H9 (cell line): ENCODE measurements at regions not wholly inside any gene's neighbourhood (a gene's known extent, or its start where the extent isn't known, plus 50 kb on each side); places are given as distances from the start of the nearest gene placed in this dataset.

ENCODE experiments used
- DNase-seq: peaks from one replicate; pipeline ENCODE4 v3.0.0-alpha.2; 2017
- H2AFZ ChIP-seq: one replicate; pipeline ENCODE4 v1.6.1; 2013; ENCODE audit warnings: mild to moderate bottlenecking, low read length, control low read depth, moderate library complexity
- H2AK5ac ChIP-seq: 2 replicates; pipeline ENCODE4 v1.6.1; 2013; ENCODE audit warnings: low read length, control low read depth, mixed read lengths; ENCODE audit not compliant: insufficient read length
- H2BK120ac ChIP-seq: one replicate; pipeline ENCODE4 v1.6.1; 2013; ENCODE audit warnings: low read depth, mild to moderate bottlenecking, low read length, control low read depth, inconsistent platforms; ENCODE audit not compliant: poor library complexity, severe bottlenecking
- H2BK12ac ChIP-seq: 2 replicates; pipeline ENCODE4 v1.6.1; 2013; ENCODE audit warnings: low read length, control low read depth, mixed read lengths, low read depth; ENCODE audit not compliant: insufficient read length
- H2BK15ac ChIP-seq: 2 replicates; pipeline ENCODE4 v1.6.1; 2013; ENCODE audit warnings: low read depth, low read length, control low read depth
- H2BK20ac ChIP-seq: one replicate; pipeline ENCODE4 v1.6.1; 2013; ENCODE audit warnings: low read depth, mild to moderate bottlenecking, low read length, control low read depth, inconsistent platforms; ENCODE audit not compliant: poor library complexity, severe bottlenecking
- H2BK5ac ChIP-seq: 2 replicates; pipeline ENCODE4 v1.6.1; 2013; ENCODE audit warnings: low read length, control low read depth, mixed read lengths; ENCODE audit not compliant: insufficient read length
- H3K14ac ChIP-seq: 2 replicates; pipeline ENCODE4 v1.6.1; 2013; ENCODE audit warnings: low read length, control low read depth; ENCODE audit not compliant: insufficient read depth
- H3K18ac ChIP-seq: 2 replicates; pipeline ENCODE4 v1.6.1; 2013; ENCODE audit warnings: low read depth, mild to moderate bottlenecking, mixed read lengths, low read length, control low read depth; ENCODE audit not compliant: insufficient read length
- H3K23ac ChIP-seq: 2 replicates; pipeline ENCODE4 v1.6.1; 2013; ENCODE audit warnings: low read length, control low read depth, mixed read lengths, low read depth; ENCODE audit not compliant: insufficient read length
- H3K23me2 ChIP-seq: 2 replicates; pipeline ENCODE4 v1.6.1; 2013; ENCODE audit warnings: low read depth, mild to moderate bottlenecking, mixed read lengths, low read length, control low read depth; ENCODE audit not compliant: insufficient read length, poor library complexity, severe bottlenecking
- H3K27ac ChIP-seq: 2 replicates; pipeline ENCODE4 v1.5.1; 2013; ENCODE audit warnings: low read length, control low read depth, mixed read lengths, low read depth; ENCODE audit not compliant: insufficient read length
- H3K27me3 ChIP-seq: 2 replicates; pipeline ENCODE4 v1.6.1; 2013; ENCODE audit warnings: low read length, control low read depth, inconsistent platforms; ENCODE audit not compliant: insufficient read depth
- H3K4ac ChIP-seq: 2 replicates; pipeline ENCODE4 v1.6.1; 2013; ENCODE audit warnings: low read depth, mild to moderate bottlenecking, control low read depth, inconsistent platforms, low read length, moderate library complexity
- H3K4me1 ChIP-seq: 2 replicates; pipeline ENCODE4 v1.6.1; 2013; ENCODE audit warnings: low read length, control low read depth, inconsistent platforms; ENCODE audit not compliant: insufficient read depth
- H3K4me2 ChIP-seq: 2 replicates; pipeline ENCODE4 v1.6.1; 2013; ENCODE audit warnings: low read length, control low read depth, mixed read lengths; ENCODE audit not compliant: insufficient read length, insufficient read depth
- H3K56ac ChIP-seq: 2 replicates; pipeline ENCODE4 v1.6.1; 2013; ENCODE audit warnings: low read depth, mild to moderate bottlenecking, mixed read lengths, low read length, control low read depth; ENCODE audit not compliant: insufficient read length
- H3K79me1 ChIP-seq: 2 replicates; pipeline ENCODE4 v1.6.1; 2013; ENCODE audit warnings: low read depth, mild to moderate bottlenecking, moderate library complexity, low read length, control low read depth, inconsistent platforms; ENCODE audit not compliant: insufficient read depth, poor library complexity, severe bottlenecking
- H3K79me2 ChIP-seq: 2 replicates; pipeline ENCODE4 v1.6.1; 2013; ENCODE audit warnings: low read length, control low read depth, inconsistent platforms; ENCODE audit not compliant: insufficient read depth
- H3K9ac ChIP-seq: 2 replicates; pipeline ENCODE4 v1.6.1; 2013; ENCODE audit warnings: low read length, control low read depth, mixed read lengths; ENCODE audit not compliant: insufficient read length; ENCODE audit errors: extremely low read depth
- H3K9me3 ChIP-seq: one replicate; pipeline ENCODE4 v1.6.1; 2013; ENCODE audit warnings: low read depth, low read length, inconsistent platforms; ENCODE audit not compliant: control insufficient read depth
- H3T11ph ChIP-seq: one replicate; pipeline ENCODE4 v1.6.1; 2013; ENCODE audit warnings: mild to moderate bottlenecking, low read length, control low read depth, inconsistent platforms
- H4K20me1 ChIP-seq: one replicate; pipeline ENCODE4 v1.6.1; 2013; ENCODE audit not compliant: control insufficient read depth, insufficient read length, insufficient read depth
- H4K5ac ChIP-seq: 2 replicates; pipeline ENCODE4 v1.6.1; 2013; ENCODE audit warnings: low read depth, mild to moderate bottlenecking, mixed read lengths, low read length, control low read depth; ENCODE audit not compliant: insufficient read length
- H4K8ac ChIP-seq: replicated peaks from 2 replicates; pipeline ENCODE4 v1.6.1; 2013; ENCODE audit warnings: low read length, control low read depth, mixed read lengths, low read depth; ENCODE audit not compliant: insufficient read length
- H4K91ac ChIP-seq: 2 replicates; pipeline ENCODE4 v1.6.1; 2013; ENCODE audit warnings: low read depth, mild to moderate bottlenecking, moderate library complexity, mixed read lengths, low read length, control low read depth; ENCODE audit not compliant: insufficient read length
- H3K27ac Mint-ChIP-seq, 3 experiments: 2 replicates in 2 of 3; 3 replicates in 1 of 3; pipeline ENCODE4 v1.8.0; 2020 to 2021; ENCODE audit warnings: mixed read lengths in 3 of 3, mild to moderate bottlenecking in 1 of 3, moderate library complexity in 1 of 3
- H3K27me3 Mint-ChIP-seq: 2 replicates; pipeline ENCODE4 v1.8.0; 2021; ENCODE audit warnings: low read depth, mild to moderate bottlenecking, moderate library complexity, mixed read lengths
- H3K36me3 Mint-ChIP-seq, 3 experiments: 2 replicates in 2 of 3; 3 replicates in 1 of 3; pipeline ENCODE4 v1.8.0; 2020 to 2021; ENCODE audit warnings: low read depth in 3 of 3, mixed read lengths in 3 of 3; ENCODE audit not compliant: insufficient read depth in 1 of 3
- H3K4me1 Mint-ChIP-seq, 2 experiments: 2 replicates each; pipeline ENCODE4 v1.8.0; 2020; ENCODE audit warnings: mixed read lengths in 2 of 2
- H3K4me3 Mint-ChIP-seq, 2 experiments: 2 replicates in 1 of 2; 3 replicates in 1 of 2; pipeline ENCODE4 v1.8.0; 2020 to 2021; ENCODE audit warnings: mild to moderate bottlenecking in 2 of 2, mixed read lengths in 2 of 2, moderate library complexity in 1 of 2
- H3K9me3 Mint-ChIP-seq, 2 experiments: 2 replicates in 1 of 2; 3 replicates in 1 of 2; pipeline ENCODE4 v1.8.0; 2020; ENCODE audit warnings: mild to moderate bottlenecking in 2 of 2, mixed read lengths in 2 of 2, moderate library complexity in 1 of 2
- CTCF ChIP-seq: fragments of 200-600 bp; sonication (generic); conservative IDR thresholded peaks from 3 replicates; pipeline ENCODE4 v1.8.0; 2021; ENCODE audit warnings: antibody characterized with exemption, mild to moderate bottlenecking
- WGBS: extraction: QIAGEN DNeasy Blood & Tissue Kit; methylation state at CpG from one replicate; pipeline ENCODE4 v1.1.7; 2013; ENCODE audit warnings: missing lambda C conversion rate, low lambda C conversion rate, mixed read lengths; ENCODE audit not compliant: insufficient read length; ENCODE audit errors: extremely low coverage; 5-methylcytosine and 5-hydroxymethylcytosine counted together

- no peak overlapping the region for H4K91ac ChIP-seq
Observed at GRCh38 chr10:128622706-128623105, 496.5 kb upstream of the MKI67 start.

More at GRCh38 chr10:128622706-128623105, 496.5 kb upstream of the MKI67 start:
- Mint-ChIP-seq H3K36me3 (peaks cover 2 to 4% (median 3%) of the 10 kb centered on the region in 3 experiments; a peak in 3 of 7 replicates), H3K27ac (peak overlapping the region in 1 of 3 experiments; percentile 22; a peak in 1 of 7 replicates), H3K27me3 (peaks cover 2% of the 10 kb centered on the region), H3K4me1 (peaks cover 34 to 38% of the 10 kb centered on the region in 2 experiments), H3K4me3 (no peak overlapping the region), H3K9me3 (no peaks in the 10 kb centered on the region; a peak in 2 of 5 replicates)
- H2BK15ac ChIP-seq = no peak overlapping the region
- no peak overlapping the region for H2BK20ac ChIP-seq
- no peak for TF ChIP-seq CTCF
- H3K4me2 ChIP-seq = no peak overlapping the region
- H3K23me2 ChIP-seq = no peaks in the 10 kb centered on the region
- WGBS = no CpG with 5 or more reads among the region's 8 CpGs
- H4K20me1 ChIP-seq = no peaks in the 10 kb centered on the region
- H2BK120ac ChIP-seq = no peak overlapping the region
- H3K27ac ChIP-seq = no peak overlapping the region
- no peak overlapping the region for H4K5ac ChIP-seq
- no peak overlapping the region for H3K9ac ChIP-seq
- no peak overlapping the region for H3K23ac ChIP-seq
- H3K27me3 ChIP-seq = no peaks in the 10 kb centered on the region; the same call in 1 of the 2 replicates
- H3K9me3 ChIP-seq = no peaks in the 10 kb centered on the region
- no peak overlapping the region for H3K4ac ChIP-seq
- H4K8ac ChIP-seq = no peak overlapping the region
- DNase-seq = no peak
- no peak overlapping the region for H2BK5ac ChIP-seq
- no peak overlapping the region for H3K14ac ChIP-seq
- no peaks in the 10 kb centered on the region for H3K79me2 ChIP-seq
- no peaks in the 10 kb centered on the region for H3K79me1 ChIP-seq
- H3T11ph ChIP-seq = no peak overlapping the region
- peaks cover 7% of the 10 kb centered on the region; the same call in 1 of the 2 replicates for H3K4me1 ChIP-seq
- no peak overlapping the region for H3K18ac ChIP-seq
- H2AK5ac ChIP-seq = no peak overlapping the region
- H2AFZ ChIP-seq = no peak overlapping the region
- no peak overlapping the region for H3K56ac ChIP-seq
- H2BK12ac ChIP-seq = no peak overlapping the region
